GM12878 (cell line): ENCODE measurements at regions not wholly inside any gene's neighbourhood (a gene's known extent, or its start where the extent isn't known, plus 50 kb on each side); places are given as distances from the start of the nearest gene placed in this dataset.

Experiments used
- BHLHE40 ChIP-seq, 2 experiments: fragments of 450-650 bp in 1 of 2; IDR thresholded peaks; 2 replicates each; pipeline ENCODE4 v1.6.1; 2011 to 2017; ENCODE audit warnings: low read depth in 2 of 2, borderline replicate concordance in 1 of 2, improper control_type of control experiment in 1 of 2, low read length in 1 of 2, mild to moderate bottlenecking in 1 of 2
- FOXM1 ChIP-seq: IDR thresholded peaks from 2 replicates; pipeline ENCODE4 v1.6.1; 2012; ENCODE audit warnings: low read depth, mild to moderate bottlenecking, inconsistent platforms, low read length, moderate library complexity
- MEF2A ChIP-seq: IDR thresholded peaks from 2 replicates; pipeline ENCODE4 v1.6.1; 2011; ENCODE audit warnings: low read depth, mild to moderate bottlenecking, low read length, moderate library complexity; ENCODE audit not compliant: insufficient read depth
- POLR2AphosphoS5 ChIP-seq: IDR thresholded peaks from 2 replicates; pipeline ENCODE4 v1.6.1; 2011; ENCODE audit warnings: mild to moderate bottlenecking, low read length, inconsistent platforms
- SUZ12 ChIP-seq: fragments of 200-600 bp; sonication (generic); IDR thresholded peaks from one replicate; pipeline ENCODE4 v1.6.1; 2018; ENCODE audit warnings: antibody characterized with exemption, mild to moderate bottlenecking; ENCODE audit not compliant: unreplicated experiment
- ZNF217 ChIP-seq: fragments of 450-650 bp; IDR thresholded peaks from 2 replicates; pipeline ENCODE4 v1.6.1; 2017; ENCODE audit warnings: antibody characterized with exemption, mild to moderate bottlenecking
- TF ChIP-seq, protein P1 (sequence below): IDR thresholded peaks from 2 replicates; pipeline ENCODE4 v1.6.1; 2011; ENCODE audit warnings: low read depth, mild to moderate bottlenecking, low read length, moderate library complexity, borderline replicate concordance; ENCODE audit errors: extremely low read depth
- TF ChIP-seq, protein P2 (sequence below): fragments of 450-650 bp; formaldehyde crosslinking; IDR thresholded peaks from 2 replicates; pipeline ENCODE4 v1.4.0; 2022; ENCODE audit warnings: mild to moderate bottlenecking, moderate library complexity

- TF ChIP-seq MEF2A, result no peak
- TF ChIP-seq, protein P1, sequence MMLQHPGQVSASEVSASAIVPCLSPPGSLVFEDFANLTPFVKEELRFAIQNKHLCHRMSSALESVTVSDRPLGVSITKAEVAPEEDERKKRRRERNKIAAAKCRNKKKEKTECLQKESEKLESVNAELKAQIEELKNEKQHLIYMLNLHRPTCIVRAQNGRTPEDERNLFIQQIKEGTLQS, result no peak
- no peak for TF ChIP-seq ZNF217
- TF ChIP-seq SUZ12, result no peak
- TF ChIP-seq BHLHE40 (IDR thresholded peaks at IDR 0.05; ENCODE audit: borderline replicate concordance in 1 of 2, low read depth in 2 of 2, low read length in 1 of 2), result no peak
- TF ChIP-seq FOXM1, result no peak
- TF ChIP-seq, protein P2, sequence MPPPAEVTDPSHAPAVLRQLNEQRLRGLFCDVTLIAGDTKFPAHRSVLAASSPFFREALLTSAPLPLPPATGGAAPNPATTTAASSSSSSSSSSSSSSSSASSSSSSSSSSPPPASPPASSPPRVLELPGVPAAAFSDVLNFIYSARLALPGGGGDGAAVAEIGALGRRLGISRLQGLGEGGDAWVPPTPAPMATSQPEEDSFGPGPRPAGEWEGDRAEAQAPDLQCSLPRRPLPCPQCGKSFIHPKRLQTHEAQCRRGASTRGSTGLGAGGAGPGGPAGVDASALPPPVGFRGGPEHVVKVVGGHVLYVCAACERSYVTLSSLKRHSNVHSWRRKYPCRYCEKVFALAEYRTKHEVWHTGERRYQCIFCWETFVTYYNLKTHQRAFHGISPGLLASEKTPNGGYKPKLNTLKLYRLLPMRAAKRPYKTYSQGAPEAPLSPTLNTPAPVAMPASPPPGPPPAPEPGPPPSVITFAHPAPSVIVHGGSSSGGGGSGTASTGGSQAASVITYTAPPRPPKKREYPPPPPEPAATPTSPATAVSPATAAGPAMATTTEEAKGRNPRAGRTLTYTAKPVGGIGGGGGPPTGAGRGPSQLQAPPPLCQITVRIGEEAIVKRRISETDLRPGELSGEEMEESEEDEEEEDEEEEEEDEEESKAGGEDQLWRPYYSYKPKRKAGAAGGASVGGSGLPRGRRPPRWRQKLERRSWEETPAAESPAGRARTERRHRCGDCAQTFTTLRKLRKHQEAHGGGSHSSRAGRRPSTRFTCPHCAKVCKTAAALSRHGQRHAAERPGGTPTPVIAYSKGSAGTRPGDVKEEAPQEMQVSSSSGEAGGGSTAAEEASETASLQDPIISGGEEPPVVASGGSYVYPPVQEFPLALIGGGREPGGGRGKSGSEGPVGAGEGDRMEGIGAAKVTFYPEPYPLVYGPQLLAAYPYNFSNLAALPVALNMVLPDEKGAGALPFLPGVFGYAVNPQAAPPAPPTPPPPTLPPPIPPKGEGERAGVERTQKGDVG (CRISPR knock-in tag), result no peak
- no peak for TF ChIP-seq POLR2AphosphoS5
These were observed 559.0 kb upstream of the TUSC1 start for GRCh38 chr9:26237256-26237655.
